Keratinocyte (primary cell): ENCODE measurements at regions not wholly inside any gene's neighbourhood (a gene's known extent, or its start where the extent isn't known, plus 50 kb on each side); places are given as distances from the start of the nearest gene placed in this dataset.

Experiments
- DNase-seq: peaks from one replicate; pipeline ENCODE4 v3.0.0-alpha.2; 2011; ENCODE audit warnings: low read depth, missing footprints, low spot score
- FAIRE-seq: peaks from 2 replicates; lab custom pipeline; 2011; peaks lifted over from hg19 to GRCh38; lab: Jason Lieb, UNC
- H2AFZ ChIP-seq: 2 replicates; pipeline ENCODE4 v1.6.0; 2012; ENCODE audit warnings: low read length, control low read depth, inconsistent platforms; ENCODE audit not compliant: control insufficient read depth
- H3K27ac ChIP-seq: 2 replicates; pipeline ENCODE4 v1.5.1; 2011; ENCODE audit warnings: low read length; ENCODE audit not compliant: control insufficient read depth, insufficient read depth
- H3K27me3 ChIP-seq: 3 replicates; pipeline ENCODE4 v1.6.0; 2011; ENCODE audit warnings: low read length; ENCODE audit not compliant: control insufficient read depth, insufficient read depth; ENCODE audit errors: extremely low read depth
- H3K36me3 ChIP-seq, 2 experiments: 2 replicates in 1 of 2; 3 replicates in 1 of 2; pipeline ENCODE4 v1.5.1; 2011; ENCODE audit warnings: low read length in 2 of 2, mild to moderate bottlenecking in 1 of 2; ENCODE audit not compliant: control insufficient read depth in 2 of 2, insufficient read depth in 2 of 2; ENCODE audit errors: extremely low read depth in 1 of 2
- H3K4me1 ChIP-seq: 3 replicates; pipeline ENCODE4 v1.5.1; 2011; ENCODE audit warnings: low read length; ENCODE audit not compliant: control insufficient read depth, insufficient read depth; ENCODE audit errors: extremely low read depth
- H3K4me2 ChIP-seq: 3 replicates; pipeline ENCODE4 v1.6.0; 2011; ENCODE audit warnings: low read depth, low read length; ENCODE audit not compliant: control insufficient read depth, insufficient read depth; ENCODE audit errors: extremely low read depth
- H3K4me3 ChIP-seq, 3 experiments: fragments of 200-600 bp in 1 of 3; sonication (generic) in 1 of 3; 2 replicates in 2 of 3; 3 replicates in 1 of 3; pipeline ENCODE4 v1.5.1; 2011 to 2016; ENCODE audit warnings: low read length in 3 of 3, mild to moderate bottlenecking in 3 of 3, control low read depth in 2 of 3, inconsistent platforms in 1 of 3, low read depth in 1 of 3, mixed read lengths in 1 of 3, mixed run types in 1 of 3, moderate library complexity in 1 of 3; ENCODE audit not compliant: control insufficient read depth in 2 of 3, insufficient read depth in 2 of 3; ENCODE audit errors: extremely low read depth in 1 of 3
- H3K79me2 ChIP-seq: 2 replicates; pipeline ENCODE4 v1.6.0; 2012; ENCODE audit warnings: low read length; ENCODE audit not compliant: control insufficient read depth, insufficient read depth
- H3K9ac ChIP-seq: 3 replicates; pipeline ENCODE4 v1.6.0; 2011; ENCODE audit warnings: low read length; ENCODE audit not compliant: control insufficient read depth, insufficient read depth; ENCODE audit errors: extremely low read depth
- H3K9me1 ChIP-seq: 3 replicates; pipeline ENCODE4 v1.6.0; 2011; ENCODE audit warnings: low read length; ENCODE audit not compliant: control insufficient read depth, insufficient read depth; ENCODE audit errors: extremely low read depth
- H3K9me3 ChIP-seq: 2 replicates; pipeline ENCODE4 v1.5.1; 2012; ENCODE audit warnings: low read depth, low read length; ENCODE audit not compliant: control insufficient read depth
- H4K20me1 ChIP-seq: 3 replicates; pipeline ENCODE4 v1.6.0; 2011; ENCODE audit warnings: low read length; ENCODE audit not compliant: control insufficient read depth, insufficient read depth; ENCODE audit errors: extremely low read depth
- CTCF ChIP-seq, 3 experiments: IDR thresholded peaks in 1 of 3; conservative IDR thresholded peaks in 1 of 3; optimal IDR thresholded peaks in 1 of 3; 2 replicates in 2 of 3; 3 replicates in 1 of 3; pipeline versions ENCODE3 to v1.5.1; 2011; ENCODE audit warnings: low read length in 3 of 3, mild to moderate bottlenecking in 3 of 3, moderate library complexity in 2 of 3, control low read depth in 1 of 3, inconsistent platforms in 1 of 3; ENCODE audit not compliant: insufficient read depth in 2 of 3; ENCODE audit errors: extremely low read depth in 1 of 3
- EZH2 ChIP-seq: IDR thresholded peaks from one replicate; pipeline ENCODE4 v1.6.1; 2012; ENCODE audit warnings: inconsistent platforms, mild to moderate bottlenecking, low read length, moderate library complexity
- dilution Hi-C: fragments of 300-500 bp; cut with MboI; formaldehyde crosslinking; loops from one replicate; pipeline ENCODE4 v1.7.0; 2020; ENCODE audit warnings: low sequenced_read_pairs; ENCODE audit not compliant: extremely low pct_ligation_motif_present

- no peak for DNase-seq
- dilution Hi-C loops: no loop called here
- peaks cover 63% of the 10 kb centered on the region for H4K20me1 ChIP-seq
These were observed 245.2 kb downstream of the SEC14L1 start for GRCh38 chr17:77385750-77386501.

GRCh38 chr17:77386502-77387192 is 245.9 kb downstream of the SEC14L1 start:
- Histone ChIP-seq H3K27ac (no peak overlapping the region), H3K36me3 (peaks cover 5 to 14% of the 10 kb centered on the region in 2 experiments), H3K27me3 (no peaks in the 10 kb centered on the region), H3K4me3 (no peak overlapping the region), H3K9me3 (no peaks in the 10 kb centered on the region), H3K4me1 (peaks cover 42% of the 10 kb centered on the region), H3K9me1 (peaks cover 11% of the 10 kb centered on the region), H3K9ac (no peak overlapping the region), H4K20me1 (peaks cover 63% of the 10 kb centered on the region), H3K79me2 (peaks cover 84% of the 10 kb centered on the region), H3K4me2 (no peak overlapping the region), H2AFZ (no peak overlapping the region)
- dilution Hi-C loops: no loop called here
- no peak for DNase-seq
- TF ChIP-seq EZH2: no peak
- no peak for FAIRE-seq

More at GRCh38 chr17:77385750-77386501, 245.2 kb downstream of the SEC14L1 start:
- H3K27ac ChIP-seq: no peak overlapping the region
- no peaks in the 10 kb centered on the region for H3K27me3 ChIP-seq
- no peak overlapping the region for H3K9ac ChIP-seq
- no peak overlapping the region for H3K4me3 ChIP-seq
- H3K9me3 ChIP-seq: no peaks in the 10 kb centered on the region
- H3K4me1 ChIP-seq: peaks cover 35% of the 10 kb centered on the region
- peaks cover 83% of the 10 kb centered on the region for H3K79me2 ChIP-seq
- TF ChIP-seq EZH2 (no peak), CTCF (optimal IDR thresholded peaks at IDR 0.05 in 1 of 3, IDR thresholded peaks at IDR 0.05 in 1 of 3, conservative IDR thresholded peaks at IDR 0.05 in 1 of 3; ENCODE audit: extremely low read depth in 1 of 3, insufficient read depth in 2 of 3, low read length in 3 of 3) (no peak)
- H3K4me2 ChIP-seq: no peak overlapping the region
- H3K36me3 ChIP-seq: peaks cover 5 to 8% of the 10 kb centered on the region in 2 experiments
- FAIRE-seq: no peak
- peaks cover 10% of the 10 kb centered on the region for H3K9me1 ChIP-seq
- no peak overlapping the region for H2AFZ ChIP-seq
